Erythroblast (primary cell): ENCODE measurements at regions not wholly inside any gene's neighbourhood (a gene's known extent, or its start where the extent isn't known, plus 50 kb on each side); places are given as distances from the start of the nearest gene placed in this dataset.

Experiments used
- GATA1 ChIP-seq: IDR thresholded peaks from 2 replicates; pipeline ENCODE4 v1.6.1; 2011; ENCODE audit warnings: low read depth, mild to moderate bottlenecking, control low read depth, low read length, moderate library complexity
- POLR2A ChIP-seq: IDR thresholded peaks from 2 replicates; pipeline ENCODE4 v1.6.1; 2011; ENCODE audit warnings: mild to moderate bottlenecking, low read length

DNA sequence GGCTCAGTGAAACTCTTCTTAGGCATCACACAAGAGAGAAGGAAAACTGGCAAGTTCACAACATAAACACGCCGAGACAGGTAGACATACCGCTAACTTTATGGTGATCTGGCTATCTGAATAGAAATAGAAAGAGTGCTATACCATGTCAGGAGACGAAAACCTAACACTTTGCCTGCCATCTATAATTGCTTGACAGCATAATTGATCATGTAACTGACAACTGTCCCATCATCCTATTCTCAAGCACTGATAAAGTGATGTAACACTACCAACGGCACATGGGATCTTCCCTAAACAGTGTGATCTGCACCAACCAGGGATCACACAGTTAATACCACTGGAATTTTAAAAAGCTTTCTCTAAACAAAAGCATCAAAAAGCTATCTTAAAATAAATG, 270.9 kb upstream of the NSMCE3 start:
- TF ChIP-seq POLR2A (no peak), GATA1 (no peak)
